GM23338 (cell line): ENCODE measurements at regions not wholly inside any gene's neighbourhood (a gene's known extent, or its start where the extent isn't known, plus 50 kb on each side); places are given as distances from the start of the nearest gene placed in this dataset.

Source experiments
- ATAC-seq: fragments of 200-7000 bp; cut with Tn5 transposase; 3 replicates; pipeline ENCODE4 v1.9.1; 2020
- DNase-seq: peaks from one replicate; pipeline ENCODE4 v3.0.0-alpha.2; 2015; ENCODE audit warnings: low spot score
- H2AFZ ChIP-seq: fragments of 200-600 bp; sonication (generic); 2 replicates; pipeline ENCODE4 v1.8.0; 2016; ENCODE audit warnings: antibody characterized with exemption, mild to moderate bottlenecking, moderate library complexity
- H3F3A ChIP-seq: fragments of 200-600 bp; sonication (generic); replicated peaks from 2 replicates; pipeline ENCODE4 v1.8.0; 2017; ENCODE audit warnings: antibody characterized with exemption, mixed run types, low read depth
- H3K27ac ChIP-seq: fragments of 200-600 bp; sonication (generic); 2 replicates; pipeline ENCODE4 v1.6.1; 2016; ENCODE audit warnings: low read depth
- H3K27me3 ChIP-seq: fragments of 200-600 bp; sonication (generic); 2 replicates; pipeline ENCODE4 v1.8.0; 2016; ENCODE audit warnings: mild to moderate bottlenecking, mixed run types, moderate library complexity; ENCODE audit not compliant: insufficient read depth
- H3K36me3 ChIP-seq: fragments of 200-600 bp; sonication (generic); 2 replicates; pipeline ENCODE4 v1.8.0; 2016; ENCODE audit warnings: mild to moderate bottlenecking; ENCODE audit not compliant: insufficient read depth
- H3K4me1 ChIP-seq: fragments of 200-600 bp; sonication (generic); 2 replicates; pipeline ENCODE4 v1.8.0; 2016; ENCODE audit warnings: mild to moderate bottlenecking, moderate library complexity; ENCODE audit not compliant: insufficient read depth
- H3K4me2 ChIP-seq: fragments of 200-600 bp; sonication (generic); 2 replicates; pipeline ENCODE4 v1.7.1; 2017; ENCODE audit warnings: mixed run types
- H3K4me3 ChIP-seq: fragments of 200-600 bp; sonication (generic); 2 replicates; pipeline ENCODE4 v1.6.1; 2016; ENCODE audit warnings: mixed run types
- H3K79me2 ChIP-seq: fragments of 200-600 bp; sonication (generic); replicated peaks from 2 replicates; pipeline ENCODE4 v1.8.0; 2017; ENCODE audit warnings: mild to moderate bottlenecking; ENCODE audit not compliant: insufficient read depth
- H3K9me2 ChIP-seq: fragments of 200-600 bp; sonication (generic); 2 replicates; pipeline ENCODE4 v1.8.0; 2017; ENCODE audit not compliant: insufficient read depth
- H4K20me1 ChIP-seq: fragments of 200-600 bp; sonication (generic); replicated peaks from 2 replicates; pipeline ENCODE4 v1.8.0; 2017; ENCODE audit warnings: mild to moderate bottlenecking; ENCODE audit not compliant: insufficient read depth
- H3K27ac Mint-ChIP-seq: 2 replicates; pipeline ENCODE4 v1.8.0; 2020; ENCODE audit warnings: inconsistent platforms, mild to moderate bottlenecking, moderate library complexity, mixed read lengths
- H3K27me3 Mint-ChIP-seq: 3 replicates; pipeline ENCODE4 v1.8.0; 2022; ENCODE audit warnings: low read depth, mild to moderate bottlenecking, moderate library complexity, mixed read lengths, inconsistent platforms; ENCODE audit not compliant: insufficient read depth, poor library complexity
- H3K36me3 Mint-ChIP-seq: 3 replicates; pipeline ENCODE4 v1.8.0; 2021; ENCODE audit warnings: low read depth, mild to moderate bottlenecking, inconsistent platforms, moderate library complexity, mixed read lengths
- H3K4me1 Mint-ChIP-seq: 3 replicates; pipeline ENCODE4 v1.8.0; 2020; ENCODE audit warnings: mild to moderate bottlenecking, inconsistent platforms, mixed read lengths
- H3K4me3 Mint-ChIP-seq: 3 replicates; pipeline ENCODE4 v1.8.0; 2021; ENCODE audit warnings: moderate library complexity, mild to moderate bottlenecking, inconsistent platforms, mixed read lengths
- H3K9me3 Mint-ChIP-seq: 3 replicates; pipeline ENCODE4 v1.8.0; 2020; ENCODE audit warnings: moderate library complexity, mild to moderate bottlenecking, inconsistent platforms, mixed read lengths
- CREB1 ChIP-seq: fragments of 250-450 bp; sonication (Bioruptor Pico); IDR thresholded peaks from 2 replicates; pipeline ENCODE4 v1.5.0; 2020; ENCODE audit warnings: low read depth, mild to moderate bottlenecking, moderate library complexity
- EZH2 ChIP-seq: fragments of 200-600 bp; sonication (generic); IDR thresholded peaks from one replicate; pipeline ENCODE4 v1.8.0; 2017; ENCODE audit warnings: antibody characterized with exemption, mild to moderate bottlenecking, low read depth; ENCODE audit not compliant: unreplicated experiment
- EZH2phosphoT487 ChIP-seq: fragments of 200-600 bp; sonication (generic); IDR thresholded peaks from one replicate; pipeline ENCODE4 v1.8.1; 2018; ENCODE audit warnings: antibody characterized with exemption; ENCODE audit not compliant: unreplicated experiment
- JUNB ChIP-seq: IDR thresholded peaks from one replicate; pipeline ENCODE4 v1.6.1; 2016; ENCODE audit warnings: antibody characterized with exemption; ENCODE audit not compliant: unreplicated experiment
- STAT1 ChIP-seq: IDR thresholded peaks from one replicate; pipeline ENCODE4 v1.6.1; 2016; ENCODE audit warnings: antibody characterized with exemption; ENCODE audit not compliant: unreplicated experiment
- ZNF114 ChIP-seq: fragments of 250-450 bp; sonication (Bioruptor Pico); IDR thresholded peaks from 2 replicates; pipeline ENCODE4 v1.5.0; 2020; ENCODE audit warnings: mild to moderate bottlenecking, moderate library complexity
- ZNF331 ChIP-seq: fragments of 250-450 bp; sonication (Bioruptor Pico); IDR thresholded peaks from 2 replicates; pipeline ENCODE4 v1.5.0; 2020; ENCODE audit warnings: low read depth, mild to moderate bottlenecking, moderate library complexity
- TF ChIP-seq, protein P1 (sequence below): IDR thresholded peaks from one replicate; pipeline ENCODE4 v1.6.1; 2018; ENCODE audit warnings: antibody characterized with exemption; ENCODE audit not compliant: unreplicated experiment
- TF ChIP-seq, protein P2 (sequence below): fragments of 250-450 bp; sonication (Bioruptor Pico); IDR thresholded peaks from 2 replicates; pipeline ENCODE4 v1.5.0; 2020; ENCODE audit warnings: mild to moderate bottlenecking, moderate library complexity
- TF ChIP-seq, protein P3 (sequence below): IDR thresholded peaks from 2 replicates; pipeline ENCODE4 v1.6.1; 2016; ENCODE audit warnings: antibody characterized with exemption

DNA sequence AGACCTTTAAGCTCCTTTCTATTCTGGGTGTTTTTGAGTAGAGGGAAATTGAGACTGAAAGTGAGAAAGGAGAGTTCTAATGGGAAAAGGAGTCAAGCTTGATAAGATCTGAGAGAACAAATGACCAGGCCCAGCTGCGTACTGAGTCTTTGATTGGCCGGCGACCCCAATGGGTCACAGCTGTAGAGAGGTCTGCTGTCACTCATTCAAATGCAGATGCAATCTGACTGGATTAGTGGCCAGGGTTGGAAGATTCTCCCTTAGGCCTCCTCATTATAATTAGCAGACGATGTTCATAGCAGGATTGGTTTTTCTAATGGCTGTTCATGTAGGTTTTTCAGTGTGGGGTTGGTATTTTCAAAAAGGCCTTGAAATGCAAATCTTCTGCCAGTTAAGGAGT lies 127.2 kb upstream of the SLC25A13 start (continued):
- TF ChIP-seq, protein P1, sequence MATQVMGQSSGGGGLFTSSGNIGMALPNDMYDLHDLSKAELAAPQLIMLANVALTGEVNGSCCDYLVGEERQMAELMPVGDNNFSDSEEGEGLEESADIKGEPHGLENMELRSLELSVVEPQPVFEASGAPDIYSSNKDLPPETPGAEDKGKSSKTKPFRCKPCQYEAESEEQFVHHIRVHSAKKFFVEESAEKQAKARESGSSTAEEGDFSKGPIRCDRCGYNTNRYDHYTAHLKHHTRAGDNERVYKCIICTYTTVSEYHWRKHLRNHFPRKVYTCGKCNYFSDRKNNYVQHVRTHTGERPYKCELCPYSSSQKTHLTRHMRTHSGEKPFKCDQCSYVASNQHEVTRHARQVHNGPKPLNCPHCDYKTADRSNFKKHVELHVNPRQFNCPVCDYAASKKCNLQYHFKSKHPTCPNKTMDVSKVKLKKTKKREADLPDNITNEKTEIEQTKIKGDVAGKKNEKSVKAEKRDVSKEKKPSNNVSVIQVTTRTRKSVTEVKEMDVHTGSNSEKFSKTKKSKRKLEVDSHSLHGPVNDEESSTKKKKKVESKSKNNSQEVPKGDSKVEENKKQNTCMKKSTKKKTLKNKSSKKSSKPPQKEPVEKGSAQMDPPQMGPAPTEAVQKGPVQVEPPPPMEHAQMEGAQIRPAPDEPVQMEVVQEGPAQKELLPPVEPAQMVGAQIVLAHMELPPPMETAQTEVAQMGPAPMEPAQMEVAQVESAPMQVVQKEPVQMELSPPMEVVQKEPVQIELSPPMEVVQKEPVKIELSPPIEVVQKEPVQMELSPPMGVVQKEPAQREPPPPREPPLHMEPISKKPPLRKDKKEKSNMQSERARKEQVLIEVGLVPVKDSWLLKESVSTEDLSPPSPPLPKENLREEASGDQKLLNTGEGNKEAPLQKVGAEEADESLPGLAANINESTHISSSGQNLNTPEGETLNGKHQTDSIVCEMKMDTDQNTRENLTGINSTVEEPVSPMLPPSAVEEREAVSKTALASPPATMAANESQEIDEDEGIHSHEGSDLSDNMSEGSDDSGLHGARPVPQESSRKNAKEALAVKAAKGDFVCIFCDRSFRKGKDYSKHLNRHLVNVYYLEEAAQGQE: no peak
- TF ChIP-seq ZNF331 (CRISPR knock-in tag) (no peak), EZH2phosphoT487 (no peak), ZNF114 (no peak)

DNA sequence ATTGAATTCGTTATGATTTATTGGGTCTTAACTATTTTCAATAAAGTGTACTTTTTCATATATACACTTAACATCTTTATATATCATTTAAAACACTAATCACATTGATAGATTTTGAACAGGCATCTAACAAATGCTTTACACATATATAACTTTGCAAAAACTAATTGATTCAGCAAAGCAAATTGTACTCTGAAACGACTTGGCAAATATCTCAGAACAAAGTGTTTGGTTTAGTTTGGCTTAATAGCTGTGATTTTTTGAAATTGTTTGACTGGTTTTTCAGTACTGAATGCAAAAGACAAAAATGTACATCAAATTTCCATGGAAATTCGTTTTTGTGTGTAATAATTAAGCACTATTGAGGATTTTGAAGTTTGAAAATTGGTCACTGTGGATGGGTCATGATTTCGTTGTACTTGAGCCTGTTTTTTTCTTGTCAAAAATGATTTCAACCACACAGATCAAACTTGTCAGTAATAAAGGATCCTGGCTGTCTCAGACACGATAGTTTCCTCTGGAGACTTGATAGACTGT lies 125.3 kb upstream of the SLC25A13 start:
- H3K9me2 ChIP-seq: no peaks in the 10 kb centered on the region
- H3K4me3 ChIP-seq: no peak overlapping the region
- Mint-ChIP-seq H3K4me1 (peaks cover 10% of the 10 kb centered on the region), H3K27me3 (no peaks in the 10 kb centered on the region), H3K4me3 (no peak overlapping the region), H3K36me3 (no peaks in the 10 kb centered on the region), H3K9me3 (no peaks in the 10 kb centered on the region), H3K27ac (no peak overlapping the region)
- H3K36me3 ChIP-seq: no peaks in the 10 kb centered on the region
- no peaks in the 10 kb centered on the region for H3F3A ChIP-seq
- no peak overlapping the region for H3K27ac ChIP-seq
- H3K4me1 ChIP-seq: no peaks in the 10 kb centered on the region
- no peaks in the 10 kb centered on the region for H3K79me2 ChIP-seq
- H4K20me1 ChIP-seq: no peaks in the 10 kb centered on the region
- ATAC-seq (no peak), DNase-seq (no peak)
- H3K4me2 ChIP-seq: no peak overlapping the region
- H2AFZ ChIP-seq: no peak overlapping the region
- H3K27me3 ChIP-seq: no peaks in the 10 kb centered on the region
- TF ChIP-seq, protein P2, sequence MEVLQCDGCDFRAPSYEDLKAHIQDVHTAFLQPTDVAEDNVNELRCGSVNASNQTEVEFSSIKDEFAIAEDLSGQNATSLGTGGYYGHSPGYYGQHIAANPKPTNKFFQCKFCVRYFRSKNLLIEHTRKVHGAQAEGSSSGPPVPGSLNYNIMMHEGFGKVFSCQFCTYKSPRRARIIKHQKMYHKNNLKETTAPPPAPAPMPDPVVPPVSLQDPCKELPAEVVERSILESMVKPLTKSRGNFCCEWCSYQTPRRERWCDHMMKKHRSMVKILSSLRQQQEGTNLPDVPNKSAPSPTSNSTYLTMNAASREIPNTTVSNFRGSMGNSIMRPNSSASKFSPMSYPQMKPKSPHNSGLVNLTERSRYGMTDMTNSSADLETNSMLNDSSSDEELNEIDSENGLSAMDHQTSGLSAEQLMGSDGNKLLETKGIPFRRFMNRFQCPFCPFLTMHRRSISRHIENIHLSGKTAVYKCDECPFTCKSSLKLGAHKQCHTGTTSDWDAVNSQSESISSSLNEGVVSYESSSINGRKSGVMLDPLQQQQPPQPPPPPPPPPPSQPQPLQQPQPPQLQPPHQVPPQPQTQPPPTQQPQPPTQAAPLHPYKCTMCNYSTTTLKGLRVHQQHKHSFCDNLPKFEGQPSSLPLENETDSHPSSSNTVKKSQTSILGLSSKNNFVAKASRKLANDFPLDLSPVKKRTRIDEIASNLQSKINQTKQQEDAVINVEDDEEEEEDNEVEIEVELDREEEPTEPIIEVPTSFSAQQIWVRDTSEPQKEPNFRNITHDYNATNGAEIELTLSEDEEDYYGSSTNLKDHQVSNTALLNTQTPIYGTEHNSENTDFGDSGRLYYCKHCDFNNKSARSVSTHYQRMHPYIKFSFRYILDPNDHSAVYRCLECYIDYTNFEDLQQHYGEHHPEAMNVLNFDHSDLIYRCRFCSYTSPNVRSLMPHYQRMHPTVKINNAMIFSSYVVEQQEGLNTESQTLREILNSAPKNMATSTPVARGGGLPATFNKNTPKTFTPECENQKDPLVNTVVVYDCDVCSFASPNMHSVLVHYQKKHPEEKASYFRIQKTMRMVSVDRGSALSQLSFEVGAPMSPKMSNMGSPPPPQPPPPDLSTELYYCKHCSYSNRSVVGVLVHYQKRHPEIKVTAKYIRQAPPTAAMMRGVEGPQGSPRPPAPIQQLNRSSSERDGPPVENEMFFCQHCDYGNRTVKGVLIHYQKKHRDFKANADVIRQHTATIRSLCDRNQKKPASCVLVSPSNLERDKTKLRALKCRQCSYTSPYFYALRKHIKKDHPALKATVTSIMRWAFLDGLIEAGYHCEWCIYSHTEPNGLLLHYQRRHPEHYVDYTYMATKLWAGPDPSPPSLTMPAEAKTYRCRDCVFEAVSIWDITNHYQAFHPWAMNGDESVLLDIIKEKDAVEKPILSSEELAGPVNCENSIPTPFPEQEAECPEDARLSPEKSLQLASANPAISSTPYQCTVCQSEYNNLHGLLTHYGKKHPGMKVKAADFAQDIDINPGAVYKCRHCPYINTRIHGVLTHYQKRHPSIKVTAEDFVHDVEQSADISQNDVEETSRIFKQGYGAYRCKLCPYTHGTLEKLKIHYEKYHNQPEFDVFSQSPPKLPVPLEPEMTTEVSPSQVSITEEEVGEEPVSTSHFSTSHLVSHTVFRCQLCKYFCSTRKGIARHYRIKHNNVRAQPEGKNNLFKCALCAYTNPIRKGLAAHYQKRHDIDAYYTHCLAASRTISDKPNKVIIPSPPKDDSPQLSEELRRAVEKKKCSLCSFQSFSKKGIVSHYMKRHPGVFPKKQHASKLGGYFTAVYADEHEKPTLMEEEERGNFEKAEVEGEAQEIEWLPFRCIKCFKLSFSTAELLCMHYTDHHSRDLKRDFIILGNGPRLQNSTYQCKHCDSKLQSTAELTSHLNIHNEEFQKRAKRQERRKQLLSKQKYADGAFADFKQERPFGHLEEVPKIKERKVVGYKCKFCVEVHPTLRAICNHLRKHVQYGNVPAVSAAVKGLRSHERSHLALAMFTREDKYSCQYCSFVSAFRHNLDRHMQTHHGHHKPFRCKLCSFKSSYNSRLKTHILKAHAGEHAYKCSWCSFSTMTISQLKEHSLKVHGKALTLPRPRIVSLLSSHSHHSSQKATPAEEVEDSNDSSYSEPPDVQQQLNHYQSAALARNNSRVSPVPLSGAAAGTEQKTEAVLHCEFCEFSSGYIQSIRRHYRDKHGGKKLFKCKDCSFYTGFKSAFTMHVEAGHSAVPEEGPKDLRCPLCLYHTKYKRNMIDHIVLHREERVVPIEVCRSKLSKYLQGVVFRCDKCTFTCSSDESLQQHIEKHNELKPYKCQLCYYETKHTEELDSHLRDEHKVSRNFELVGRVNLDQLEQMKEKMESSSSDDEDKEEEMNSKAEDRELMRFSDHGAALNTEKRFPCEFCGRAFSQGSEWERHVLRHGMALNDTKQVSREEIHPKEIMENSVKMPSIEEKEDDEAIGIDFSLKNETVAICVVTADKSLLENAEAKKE: no peak
- TF ChIP-seq, protein P3, sequence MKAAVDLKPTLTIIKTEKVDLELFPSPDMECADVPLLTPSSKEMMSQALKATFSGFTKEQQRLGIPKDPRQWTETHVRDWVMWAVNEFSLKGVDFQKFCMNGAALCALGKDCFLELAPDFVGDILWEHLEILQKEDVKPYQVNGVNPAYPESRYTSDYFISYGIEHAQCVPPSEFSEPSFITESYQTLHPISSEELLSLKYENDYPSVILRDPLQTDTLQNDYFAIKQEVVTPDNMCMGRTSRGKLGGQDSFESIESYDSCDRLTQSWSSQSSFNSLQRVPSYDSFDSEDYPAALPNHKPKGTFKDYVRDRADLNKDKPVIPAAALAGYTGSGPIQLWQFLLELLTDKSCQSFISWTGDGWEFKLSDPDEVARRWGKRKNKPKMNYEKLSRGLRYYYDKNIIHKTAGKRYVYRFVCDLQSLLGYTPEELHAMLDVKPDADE: no peak
- TF ChIP-seq EZH2 (no peak), EZH2phosphoT487 (no peak), JUNB (no peak), ZNF114 (no peak), STAT1 (no peak), CREB1 (CRISPR knock-in tag) (no peak)
- TF ChIP-seq, protein P1: no peak
